ENCODE measurements at regions not wholly inside any gene's neighbourhood (a gene's known extent, or its start where the extent isn't known, plus 50 kb on each side); places are given as distances from the start of the nearest gene placed in this dataset.

DNA sequence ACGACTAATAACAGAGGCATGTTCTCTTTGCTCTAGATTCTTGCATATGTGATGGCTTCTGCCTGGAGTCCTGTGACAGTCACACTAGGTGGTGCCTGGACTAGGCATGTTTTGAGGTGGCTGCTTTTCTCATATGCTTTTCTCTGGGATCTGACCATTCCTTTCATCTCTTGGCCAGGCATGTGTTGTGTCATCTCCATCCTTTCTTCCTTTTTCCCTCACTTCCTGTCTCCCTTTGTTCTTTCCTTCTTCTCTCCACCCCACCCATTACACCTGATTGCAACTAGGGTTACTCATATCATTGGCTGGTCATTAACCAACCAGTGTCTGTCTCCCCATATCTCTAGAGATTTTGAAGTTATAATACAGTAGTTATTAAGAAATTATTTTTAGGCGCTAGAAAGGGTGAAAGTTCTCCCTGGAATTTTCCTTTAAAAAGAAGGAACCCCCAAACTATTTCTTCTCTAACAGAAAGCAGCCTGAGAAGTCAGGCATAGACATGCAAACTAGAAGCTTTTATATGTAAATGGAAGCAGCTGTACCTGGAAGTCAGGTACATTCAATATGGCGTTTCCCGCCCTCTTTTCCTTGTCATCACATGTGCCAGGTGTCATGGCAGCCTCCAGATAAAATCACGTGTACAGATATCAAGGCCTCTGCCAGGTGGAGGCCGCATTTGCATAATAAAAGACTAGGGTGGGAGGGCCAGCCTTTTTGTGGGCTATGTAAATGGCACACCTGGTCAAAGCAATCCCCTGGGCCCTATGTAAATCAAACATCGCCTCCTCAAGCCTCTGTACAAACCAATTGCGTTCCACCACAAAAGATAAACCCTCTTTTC lies 220.4 kb upstream of the MEX3C start:
- TF ChIP-seq EZH2phosphoT487 (IDR thresholded peaks at IDR 0.05; ENCODE audit: low read length) (no peak), EZH2 (optimal IDR thresholded peaks at IDR 0.05; ENCODE audit: low read depth, low read length) (no peak), CTCF (IDR thresholded peaks at IDR 0.05; ENCODE audit: low read length) (no peak)
- Histone ChIP-seq H3K4me1 (ENCODE audit: low read length) (no peaks in the 10 kb centered on the region), H3K4me2 (ENCODE audit: low read depth, low read length) (no peak overlapping the region), H3K4me3 (ENCODE audit: low read length) (no peak overlapping the region), H3K9me2 (replicated peaks; ENCODE audit: insufficient read depth, low read length) (no peaks in the 10 kb centered on the region), H3K79me2 (ENCODE audit: low read length) (no peaks in the 10 kb centered on the region), H3K9me3 (replicated peaks; ENCODE audit: insufficient read depth, low read length) (no peaks in the 10 kb centered on the region), H3F3A (ENCODE audit: insufficient read depth, low read length) (no peaks in the 10 kb centered on the region), H3K9ac (ENCODE audit: low read length) (no peak overlapping the region), H3K27ac (ENCODE audit: low read length) (no peak overlapping the region), H3K27me3 (replicated peaks; ENCODE audit: insufficient read depth, low read length) (no peaks in the 10 kb centered on the region), H2AFZ (ENCODE audit: low read length) (no peak overlapping the region), H3K36me3 (replicated peaks; ENCODE audit: insufficient read depth, low read length) (no peaks in the 10 kb centered on the region), H4K20me1 (ENCODE audit: insufficient read depth, low read length) (no peaks in the 10 kb centered on the region)
- no peak for DNase-seq

- no peaks in the 10 kb centered on the region for H3K36me3 ChIP-seq (replicated peaks; ENCODE audit: insufficient read depth, low read length)
- H3K9me2 ChIP-seq (replicated peaks; ENCODE audit: insufficient read depth, low read length), result no peaks in the 10 kb centered on the region
- H3K27ac ChIP-seq (ENCODE audit: low read length), result no peak overlapping the region
- no peaks in the 10 kb centered on the region for H4K20me1 ChIP-seq (ENCODE audit: insufficient read depth, low read length)
- no peaks in the 10 kb centered on the region for H3F3A ChIP-seq (ENCODE audit: insufficient read depth, low read length)
- TF ChIP-seq EZH2 (optimal IDR thresholded peaks at IDR 0.05; ENCODE audit: low read depth, low read length), result no peak
- TF ChIP-seq EZH2phosphoT487 (IDR thresholded peaks at IDR 0.05; ENCODE audit: low read length), result no peak
- TF ChIP-seq CTCF (IDR thresholded peaks at IDR 0.05; ENCODE audit: low read length), result no peak
- 0 out of 2 replicates have a peak, but pooled peaks cover 9% of the 10 kb centered on the region for H3K4me1 ChIP-seq (ENCODE audit: low read length)
- DNase-seq, result no peak
- no peaks in the 10 kb centered on the region for H3K9me3 ChIP-seq (replicated peaks; ENCODE audit: insufficient read depth, low read length)
- H3K4me2 ChIP-seq (ENCODE audit: low read depth, low read length), result no peak overlapping the region
- no peak overlapping the region for H3K4me3 ChIP-seq (ENCODE audit: low read length)
- H3K9ac ChIP-seq (ENCODE audit: low read length), result no peak overlapping the region
- H3K27me3 ChIP-seq (replicated peaks; ENCODE audit: insufficient read depth, low read length), result no peaks in the 10 kb centered on the region
- no peak overlapping the region for H2AFZ ChIP-seq (ENCODE audit: low read length)
- no peaks in the 10 kb centered on the region for H3K79me2 ChIP-seq (ENCODE audit: low read length)
These were observed 228.0 kb upstream of the MEX3C start for GRCh38 chr18:51425475-51425874.

DNA sequence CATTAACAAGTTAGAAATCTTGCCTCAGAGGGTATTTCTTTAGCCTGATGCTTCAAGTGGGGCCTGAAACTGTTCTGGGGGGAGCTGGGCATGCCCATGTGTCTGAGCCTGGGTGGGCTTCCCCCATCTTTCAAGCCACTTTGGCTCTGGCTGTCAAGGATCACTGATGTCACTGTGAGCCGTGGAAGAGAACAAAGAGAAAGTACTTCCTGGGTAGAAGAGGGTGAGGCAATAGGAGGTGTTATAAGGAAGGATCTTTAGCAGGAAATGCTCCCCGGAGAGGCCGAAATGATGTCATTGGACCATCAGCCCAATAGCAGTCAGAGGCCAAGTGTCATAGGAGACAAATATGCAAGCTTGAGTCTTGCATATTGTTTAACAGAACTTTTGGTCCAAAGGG lies 228.4 kb upstream of the MEX3C start:
- Histone ChIP-seq H3K4me3 (ENCODE audit: low read length) (no peak overlapping the region), H3K4me1 (ENCODE audit: low read length) (0 out of 2 replicates have a peak, but pooled peaks cover 9% of the 10 kb centered on the region), H2AFZ (ENCODE audit: low read length) (no peak overlapping the region), H3F3A (ENCODE audit: insufficient read depth, low read length) (no peaks in the 10 kb centered on the region), H3K4me2 (ENCODE audit: low read depth, low read length) (no peak overlapping the region), H3K9me2 (replicated peaks; ENCODE audit: insufficient read depth, low read length) (no peaks in the 10 kb centered on the region), H3K9ac (ENCODE audit: low read length) (no peak overlapping the region), H3K36me3 (replicated peaks; ENCODE audit: insufficient read depth, low read length) (no peaks in the 10 kb centered on the region), H3K27me3 (replicated peaks; ENCODE audit: insufficient read depth, low read length) (no peaks in the 10 kb centered on the region), H4K20me1 (ENCODE audit: insufficient read depth, low read length) (no peaks in the 10 kb centered on the region), H3K9me3 (replicated peaks; ENCODE audit: insufficient read depth, low read length) (no peaks in the 10 kb centered on the region), H3K79me2 (ENCODE audit: low read length) (no peaks in the 10 kb centered on the region), H3K27ac (ENCODE audit: low read length) (no peak overlapping the region)
- TF ChIP-seq EZH2 (optimal IDR thresholded peaks at IDR 0.05; ENCODE audit: low read depth, low read length) (no peak), CTCF (IDR thresholded peaks at IDR 0.05; ENCODE audit: low read length) (no peak), EZH2phosphoT487 (IDR thresholded peaks at IDR 0.05; ENCODE audit: low read length) (no peak)
- no peak for DNase-seq
